Inflammatory macrophage treated with lipopolysaccharide for 1 hour (primary cell): ENCODE measurements at regions not wholly inside any gene's neighbourhood (a gene's known extent, or its start where the extent isn't known, plus 50 kb on each side); places are given as distances from the start of the nearest gene placed in this dataset.

Source experiments
- DNase-seq, 2 donors: peaks; one replicate each; pipeline ENCODE4 v3.0.0-alpha.2; 2020 to 2022

GRCh38 chr4:180564026-180564425 lies 1679.2 kb upstream of the TENM3 start:
- DNase-seq: no peak

GRCh38 chr4:180564448-180564847 lies 1678.8 kb upstream of the TENM3 start:
- DNase-seq: no peak

GRCh38 chr4:180565856-180566431 lies 1677.3 kb upstream of the TENM3 start:
- no peak for DNase-seq

- DNase-seq: no peak
Observed at GRCh38 chr4:180566492-180566891, 1676.7 kb upstream of the TENM3 start.

- DNase-seq: no peak
Observed at GRCh38 chr4:180567080-180567479, 1676.1 kb upstream of the TENM3 start.

GRCh38 chr4:180571516-180572055 lies 1671.6 kb upstream of the TENM3 start:
- DNase-seq: no peak

- no peak for DNase-seq
Observed at GRCh38 chr4:180578175-180578574, 1665.0 kb upstream of the TENM3 start.

- no peak for DNase-seq
Observed at GRCh38 chr4:180581061-180581460, 1662.1 kb upstream of the TENM3 start.

GRCh38 chr4:180587379-180587778 lies 1655.8 kb upstream of the TENM3 start:
- no peak for DNase-seq

- DNase-seq: no peak
Observed at GRCh38 chr4:180589575-180589974, 1653.6 kb upstream of the TENM3 start.

GRCh38 chr4:180596888-180597483 lies 1646.2 kb upstream of the TENM3 start:
- DNase-seq: no peak

- DNase-seq: no peak
Observed at GRCh38 chr4:180598281-180598680, 1644.9 kb upstream of the TENM3 start.

GRCh38 chr4:180603791-180604190 lies 1639.4 kb upstream of the TENM3 start:
- no peak for DNase-seq

- DNase-seq: no peak
Observed at GRCh38 chr4:180610324-180610723, 1632.9 kb upstream of the TENM3 start.

- DNase-seq: no peak
Observed at GRCh38 chr4:180615746-180616145, 1627.5 kb upstream of the TENM3 start.

GRCh38 chr4:180617196-180617595 lies 1626.0 kb upstream of the TENM3 start:
- no peak for DNase-seq

- DNase-seq: no peak
Observed at GRCh38 chr4:180618396-180618795, 1624.8 kb upstream of the TENM3 start.

- DNase-seq: no peak
Observed at GRCh38 chr4:180619440-180619839, 1623.8 kb upstream of the TENM3 start.

- no peak for DNase-seq
Observed at GRCh38 chr4:180622254-180622653, 1620.9 kb upstream of the TENM3 start.

- DNase-seq: no peak
Observed at GRCh38 chr4:180625653-180626052, 1617.5 kb upstream of the TENM3 start.

GRCh38 chr4:180630012-180630665 lies 1613.1 kb upstream of the TENM3 start:
- no peak for DNase-seq

- DNase-seq: no peak
Observed at GRCh38 chr4:180634306-180634705, 1608.9 kb upstream of the TENM3 start.

GRCh38 chr4:180635281-180635680 lies 1607.9 kb upstream of the TENM3 start:
- DNase-seq: no peak

- DNase-seq: no peak
Observed at GRCh38 chr4:180636696-180637404, 1606.4 kb upstream of the TENM3 start.
